D721Med (cell line): ENCODE measurements at regions not wholly inside any gene's neighbourhood (a gene's known extent, or its start where the extent isn't known, plus 50 kb on each side); places are given as distances from the start of the nearest gene placed in this dataset.
A peak's percentile ranks its signal among the peaks of the same experiment; 100 is the strongest.

Experiments
- DNase-seq: peaks from one replicate; pipeline ENCODE4 v3.0.0; 2011; ENCODE audit warnings: low spot score; ENCODE audit not compliant: insufficient read length
- FAIRE-seq: peaks from 2 replicates; lab custom pipeline; 2011; peaks lifted over from hg19 to GRCh38; lab: Jason Lieb, UNC
- TF ChIP-seq, protein P1 (sequence below): IDR thresholded peaks from 2 replicates; pipeline ENCODE4 v1.5.1; 2012; ENCODE audit warnings: mild to moderate bottlenecking, control low read depth; ENCODE audit not compliant: insufficient read depth; ENCODE audit errors: missing control alignments

DNA sequence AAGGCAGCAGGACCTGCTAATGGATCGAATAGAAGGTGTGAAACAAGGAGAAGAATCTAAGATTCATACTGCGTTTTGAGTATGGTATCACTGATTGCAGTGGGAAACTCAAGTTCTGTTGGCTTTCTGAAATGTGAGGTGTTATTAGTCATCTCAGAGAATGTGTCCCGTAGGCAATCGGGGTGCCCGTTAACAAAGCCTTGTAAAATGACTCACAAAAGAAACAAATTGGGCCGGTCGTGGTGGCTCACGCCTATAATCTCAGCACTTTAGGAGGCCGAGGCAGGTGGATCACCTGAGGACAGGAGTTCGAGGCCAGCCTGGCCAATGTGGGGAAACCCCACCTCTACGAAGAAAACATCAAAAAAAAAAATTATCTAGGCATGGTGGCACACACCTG is 118.2 kb upstream of the C7orf33 start:
- DNase-seq (no peak), FAIRE-seq (no peak)
- TF ChIP-seq, protein P1, sequence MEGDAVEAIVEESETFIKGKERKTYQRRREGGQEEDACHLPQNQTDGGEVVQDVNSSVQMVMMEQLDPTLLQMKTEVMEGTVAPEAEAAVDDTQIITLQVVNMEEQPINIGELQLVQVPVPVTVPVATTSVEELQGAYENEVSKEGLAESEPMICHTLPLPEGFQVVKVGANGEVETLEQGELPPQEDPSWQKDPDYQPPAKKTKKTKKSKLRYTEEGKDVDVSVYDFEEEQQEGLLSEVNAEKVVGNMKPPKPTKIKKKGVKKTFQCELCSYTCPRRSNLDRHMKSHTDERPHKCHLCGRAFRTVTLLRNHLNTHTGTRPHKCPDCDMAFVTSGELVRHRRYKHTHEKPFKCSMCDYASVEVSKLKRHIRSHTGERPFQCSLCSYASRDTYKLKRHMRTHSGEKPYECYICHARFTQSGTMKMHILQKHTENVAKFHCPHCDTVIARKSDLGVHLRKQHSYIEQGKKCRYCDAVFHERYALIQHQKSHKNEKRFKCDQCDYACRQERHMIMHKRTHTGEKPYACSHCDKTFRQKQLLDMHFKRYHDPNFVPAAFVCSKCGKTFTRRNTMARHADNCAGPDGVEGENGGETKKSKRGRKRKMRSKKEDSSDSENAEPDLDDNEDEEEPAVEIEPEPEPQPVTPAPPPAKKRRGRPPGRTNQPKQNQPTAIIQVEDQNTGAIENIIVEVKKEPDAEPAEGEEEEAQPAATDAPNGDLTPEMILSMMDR = no peak

GRCh38 chr7:148473703-148474480 is 116.7 kb upstream of the C7orf33 start:
- TF ChIP-seq, protein P1 = no peak
- DNase-seq (no peak), FAIRE-seq (no peak)

DNA sequence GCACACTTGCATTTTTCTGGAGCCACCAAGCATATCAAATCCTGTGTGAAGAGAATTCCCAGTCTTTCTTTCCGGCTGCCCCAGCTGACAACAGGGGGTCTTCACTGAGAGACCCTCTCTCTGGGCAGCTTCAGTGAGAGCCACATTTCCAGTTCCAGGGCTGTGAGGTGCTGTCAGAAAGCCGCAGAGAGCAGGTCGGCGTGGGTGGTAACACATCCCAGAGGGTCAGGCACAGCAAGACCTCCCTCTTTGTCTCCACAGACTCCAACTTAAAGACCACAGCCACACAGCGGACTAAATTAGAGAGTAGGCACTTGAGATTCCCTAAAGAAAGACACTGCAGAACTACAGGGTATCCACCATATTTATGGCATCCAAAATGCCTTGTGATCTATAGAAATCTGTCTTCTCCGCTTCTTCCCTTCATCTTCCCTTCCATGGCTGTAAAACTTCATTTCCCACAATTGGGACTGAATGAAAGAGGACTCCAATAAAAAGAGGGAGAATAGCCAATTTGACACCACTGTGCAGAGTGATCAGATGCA is 116.0 kb upstream of the C7orf33 start:
- TF ChIP-seq, protein P1 = no peak
- no peak for FAIRE-seq
- DNase-seq = no peak

DNA sequence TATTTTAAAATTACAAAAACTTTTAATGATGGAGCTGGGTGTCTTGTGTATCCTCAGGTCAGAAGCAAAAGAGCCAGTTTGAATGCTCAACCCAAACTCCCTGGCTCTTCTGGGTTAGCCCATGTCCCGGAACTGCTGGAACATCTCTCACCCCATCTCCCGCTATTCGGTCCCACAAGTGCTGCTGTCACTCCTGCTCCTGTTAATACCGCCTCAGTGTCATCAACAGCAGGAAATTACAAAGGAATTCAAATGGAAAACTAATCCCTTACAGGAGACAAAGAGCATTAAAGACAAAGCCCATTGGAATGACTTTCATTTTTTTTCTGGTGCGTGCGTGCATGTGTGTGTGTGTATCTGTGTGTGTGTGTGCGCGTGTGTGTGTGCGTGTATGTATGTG is 112.0 kb upstream of the C7orf33 start:
- FAIRE-seq (no peak), DNase-seq (peak; percentile 65)
- TF ChIP-seq, protein P1 = no peak

DNA sequence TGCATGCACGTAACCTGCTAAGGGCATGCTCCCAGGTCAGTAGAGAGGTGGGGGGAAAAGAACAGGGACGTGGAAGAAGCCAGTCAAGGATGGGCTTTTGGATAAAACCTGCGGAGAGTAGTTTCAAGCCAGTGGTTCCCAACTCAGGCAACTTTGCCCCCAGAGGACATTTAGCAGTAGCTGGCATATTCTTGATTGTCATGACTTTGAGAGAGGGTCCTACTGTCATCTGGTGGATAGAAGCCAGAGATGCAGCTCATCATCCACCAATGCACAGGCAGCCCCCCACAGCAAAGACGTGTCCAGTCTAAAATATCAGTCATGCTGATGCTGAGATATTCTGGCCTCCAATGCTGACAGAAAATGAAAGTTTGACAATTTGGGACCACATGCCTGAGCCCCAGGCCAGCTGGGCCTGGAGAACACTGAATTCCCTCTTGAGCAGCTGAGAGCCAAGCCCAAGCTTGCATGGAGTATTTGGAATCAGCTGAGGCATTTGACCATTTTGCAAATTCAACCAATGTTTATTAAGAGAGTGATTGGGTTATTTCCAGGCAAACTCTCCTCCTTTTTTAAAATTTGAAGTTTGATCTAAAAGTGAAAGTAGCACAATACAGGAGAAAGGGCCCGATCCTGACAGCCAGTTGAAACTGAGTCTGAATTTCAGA is 110.0 kb upstream of the C7orf33 start:
- TF ChIP-seq, protein P1 = peak; percentile 12
- DNase-seq = no peak
- no peak for FAIRE-seq

DNA sequence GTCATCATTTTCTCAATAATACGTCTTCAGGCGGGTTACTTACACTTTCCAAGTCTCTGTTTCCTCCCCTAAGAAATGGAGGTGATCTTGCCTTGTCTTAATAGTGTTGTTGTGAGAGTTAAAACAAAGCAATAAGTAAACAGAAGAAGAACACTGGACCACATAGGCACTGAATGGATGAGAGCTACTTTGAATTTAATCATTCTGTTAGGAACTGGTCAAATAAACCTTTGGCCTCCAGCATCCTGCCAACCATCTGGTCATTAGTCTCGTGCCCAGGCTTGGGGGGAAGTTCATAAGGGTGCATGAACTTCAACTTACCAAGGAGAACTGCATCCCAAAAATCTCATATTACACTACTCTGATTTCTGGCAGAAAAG is 109.4 kb upstream of the C7orf33 start:
- no peak for FAIRE-seq
- DNase-seq = no peak
- TF ChIP-seq, protein P1 = no peak
